AG09309 (cell line): ENCODE measurements at regions not wholly inside any gene's neighbourhood (a gene's known extent, or its start where the extent isn't known, plus 50 kb on each side); places are given as distances from the start of the nearest gene placed in this dataset.

Experiments used
- DNase-seq: peaks from one replicate; pipeline ENCODE4 v3.0.0-alpha.2; 2010; ENCODE audit warnings: low read depth
- H3K4me3 ChIP-seq: 2 replicates; pipeline ENCODE4 v1.5.1; 2011; ENCODE audit warnings: mild to moderate bottlenecking, low read depth, low read length, moderate library complexity; ENCODE audit not compliant: control insufficient read depth
- TF ChIP-seq, protein P1 (sequence below): IDR thresholded peaks from 2 replicates; pipeline ENCODE4 v1.5.1; 2011; ENCODE audit warnings: mild to moderate bottlenecking, low read depth, low read length, inconsistent platforms; ENCODE audit not compliant: insufficient read depth, control insufficient read depth; ENCODE audit errors: missing control alignments

DNA sequence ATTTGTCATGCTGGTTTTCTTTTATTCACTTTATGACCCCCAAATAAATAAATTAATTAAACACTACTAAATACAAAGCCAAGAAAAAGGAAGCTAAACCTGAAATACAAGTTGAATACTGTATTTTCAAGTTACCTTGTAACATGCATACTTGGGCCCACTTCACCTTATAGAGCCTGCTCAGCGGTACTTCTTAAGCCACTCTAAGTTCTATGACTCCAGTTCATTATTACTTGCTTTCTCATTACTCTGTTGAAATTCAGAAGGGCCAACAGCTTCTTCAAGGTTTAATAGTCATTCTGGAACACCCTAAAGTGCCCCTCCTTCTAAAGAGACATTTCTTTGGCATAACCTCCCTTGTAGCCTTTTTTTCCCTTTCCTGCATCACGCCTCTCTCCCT is 844.5 kb downstream of the RPA4 start:
- no peak for DNase-seq
- H3K4me3 ChIP-seq: no peak overlapping the region
- TF ChIP-seq, protein P1, sequence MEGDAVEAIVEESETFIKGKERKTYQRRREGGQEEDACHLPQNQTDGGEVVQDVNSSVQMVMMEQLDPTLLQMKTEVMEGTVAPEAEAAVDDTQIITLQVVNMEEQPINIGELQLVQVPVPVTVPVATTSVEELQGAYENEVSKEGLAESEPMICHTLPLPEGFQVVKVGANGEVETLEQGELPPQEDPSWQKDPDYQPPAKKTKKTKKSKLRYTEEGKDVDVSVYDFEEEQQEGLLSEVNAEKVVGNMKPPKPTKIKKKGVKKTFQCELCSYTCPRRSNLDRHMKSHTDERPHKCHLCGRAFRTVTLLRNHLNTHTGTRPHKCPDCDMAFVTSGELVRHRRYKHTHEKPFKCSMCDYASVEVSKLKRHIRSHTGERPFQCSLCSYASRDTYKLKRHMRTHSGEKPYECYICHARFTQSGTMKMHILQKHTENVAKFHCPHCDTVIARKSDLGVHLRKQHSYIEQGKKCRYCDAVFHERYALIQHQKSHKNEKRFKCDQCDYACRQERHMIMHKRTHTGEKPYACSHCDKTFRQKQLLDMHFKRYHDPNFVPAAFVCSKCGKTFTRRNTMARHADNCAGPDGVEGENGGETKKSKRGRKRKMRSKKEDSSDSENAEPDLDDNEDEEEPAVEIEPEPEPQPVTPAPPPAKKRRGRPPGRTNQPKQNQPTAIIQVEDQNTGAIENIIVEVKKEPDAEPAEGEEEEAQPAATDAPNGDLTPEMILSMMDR: no peak

DNA sequence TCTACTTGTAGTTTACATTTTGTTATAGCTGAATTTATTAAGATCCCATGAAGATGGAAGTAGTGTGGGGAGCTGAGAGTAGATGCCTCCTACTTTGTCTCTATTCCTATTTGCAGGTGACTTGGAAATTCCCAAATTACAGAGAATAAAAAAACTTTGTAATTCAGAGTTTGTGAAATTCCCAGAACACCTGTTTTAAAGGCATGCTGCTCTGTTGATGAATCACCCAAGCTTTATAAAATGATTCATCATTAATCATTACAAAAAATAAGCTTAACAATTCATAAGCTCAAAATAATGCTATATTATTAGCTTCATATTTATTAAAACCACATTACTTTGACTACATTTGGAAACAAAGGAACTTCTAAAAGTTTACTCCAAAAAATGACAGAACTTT is 856.3 kb downstream of the RPA4 start:
- no peak for DNase-seq
- TF ChIP-seq, protein P1: no peak

DNA sequence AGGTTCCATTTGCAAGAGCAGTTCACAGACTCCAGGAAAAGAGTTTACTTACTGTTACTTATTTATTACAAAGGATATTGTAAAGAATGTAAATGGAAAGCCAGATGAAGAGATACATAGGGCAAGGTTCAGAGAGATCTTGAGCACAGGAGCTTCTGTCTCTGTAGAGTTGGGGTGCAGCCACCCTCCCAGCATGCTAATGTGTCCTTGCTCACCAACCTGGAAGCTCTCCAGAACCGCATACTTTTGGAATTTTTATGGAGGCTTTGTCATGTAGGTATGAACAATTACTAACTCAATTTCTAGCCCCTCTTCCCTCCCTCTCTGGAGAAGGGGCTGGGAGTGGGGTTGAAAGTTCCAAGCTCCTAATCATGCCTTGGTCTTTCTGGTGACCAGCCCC is 857.2 kb downstream of the RPA4 start:
- H3K4me3 ChIP-seq: no peak overlapping the region
- TF ChIP-seq, protein P1: no peak
- DNase-seq: no peak

More for the DNA sequence above, 856.3 kb downstream of the RPA4 start:
- H3K4me3 ChIP-seq: no peak overlapping the region

DNA sequence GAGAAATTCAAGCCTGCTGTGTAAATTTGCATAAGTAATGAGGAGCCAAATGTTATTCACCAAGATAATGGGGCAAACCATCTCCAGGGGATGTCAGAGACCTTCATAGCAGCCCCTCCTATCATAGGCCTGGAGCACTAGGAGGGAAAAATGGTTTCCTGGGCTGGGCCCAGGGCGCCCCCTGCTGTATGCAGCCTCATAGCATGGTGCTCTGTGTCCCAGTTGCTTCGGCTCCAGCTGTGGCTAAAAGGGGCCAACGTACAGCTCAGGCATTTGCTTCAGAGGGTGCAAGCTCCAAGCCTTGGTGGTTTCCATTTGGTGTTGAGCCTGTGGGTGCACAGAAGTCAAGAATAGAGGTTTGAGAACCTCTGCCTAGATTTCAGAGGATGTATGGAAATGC is 859.3 kb downstream of the RPA4 start:
- no peak overlapping the region for H3K4me3 ChIP-seq
- TF ChIP-seq, protein P1: no peak
- no peak for DNase-seq

DNA sequence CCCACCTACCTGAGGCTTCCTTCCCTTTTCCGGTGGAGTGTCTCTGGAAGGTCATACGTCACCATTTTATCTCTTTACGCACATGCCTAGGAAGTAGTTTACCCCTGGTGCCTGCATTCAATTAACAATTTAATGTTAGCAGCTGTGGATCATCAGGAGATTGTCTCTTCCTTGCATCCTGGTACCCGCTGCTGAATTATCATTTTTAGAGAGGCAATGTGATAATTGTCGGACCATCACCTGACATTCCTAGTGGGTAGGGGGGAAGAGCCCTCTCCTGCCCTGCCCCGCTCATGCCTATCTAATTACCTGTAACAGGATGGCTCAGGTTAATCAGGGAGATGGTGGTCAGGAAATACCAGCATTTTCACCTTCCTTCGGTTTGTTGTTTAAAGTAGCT is 863.6 kb downstream of the RPA4 start:
- TF ChIP-seq, protein P1: no peak
- no peak for DNase-seq
- no peak overlapping the region for H3K4me3 ChIP-seq

DNA sequence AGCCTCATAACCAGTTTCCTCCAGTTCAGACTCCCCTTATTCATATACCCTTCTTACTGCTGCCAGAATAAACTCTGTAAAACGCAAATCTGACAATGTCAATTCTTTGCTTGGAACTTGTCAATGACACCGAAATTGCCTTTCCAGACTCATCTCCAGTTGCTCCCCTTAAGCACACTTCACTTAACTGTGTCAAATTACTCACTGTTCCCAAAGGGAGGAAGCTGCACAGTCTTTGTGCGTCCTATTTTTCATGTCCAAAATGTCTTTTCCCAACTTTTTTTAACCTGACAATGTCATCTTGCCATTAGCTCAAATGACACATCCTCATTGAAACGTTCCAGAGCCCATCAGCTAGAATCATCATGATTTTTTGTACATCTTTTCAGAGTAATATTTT is 867.3 kb downstream of the RPA4 start:
- no peak for DNase-seq
- H3K4me3 ChIP-seq: no peak overlapping the region
- TF ChIP-seq, protein P1: no peak

DNA sequence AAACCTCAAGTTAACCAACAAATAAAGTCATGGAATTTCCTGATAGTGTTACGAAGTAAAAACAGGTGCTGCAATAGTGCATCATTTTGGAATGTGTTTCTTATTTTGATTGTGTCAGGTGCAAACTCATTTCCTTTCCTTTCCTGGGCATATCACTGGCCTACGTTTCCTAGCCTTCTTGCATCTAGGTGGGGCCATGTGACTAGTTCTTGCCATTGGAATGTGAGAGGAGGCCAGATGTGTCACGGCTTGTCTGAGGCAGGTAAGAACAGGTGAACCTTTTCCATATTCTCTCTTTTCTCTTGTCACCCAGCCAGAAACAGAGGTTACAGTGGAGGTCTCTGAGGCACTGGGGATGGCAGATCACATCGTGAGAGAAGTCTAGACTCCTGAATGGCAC is 868.0 kb downstream of the RPA4 start:
- TF ChIP-seq, protein P1: no peak
- H3K4me3 ChIP-seq: no peak overlapping the region
- DNase-seq: no peak
